H1 (cell line): ENCODE measurements at regions not wholly inside any gene's neighbourhood (a gene's known extent, or its start where the extent isn't known, plus 50 kb on each side); places are given as distances from the start of the nearest gene placed in this dataset.
A peak's percentile ranks its signal among the peaks of the same experiment; 100 is the strongest.

Experiments
- CTCF ChIA-PET: fragments of 300-600 bp; sonication (Branson Sonifier 250); formaldehyde crosslinking; loops from one replicate; lab custom pipeline; 2021; ENCODE audit not compliant: partially characterized antibody; lab: Charles Lee
- POLR2A ChIA-PET: fragments of 300-600 bp; sonication (Branson Sonifier 250); formaldehyde crosslinking; loops from one replicate; lab custom pipeline; 2021; ENCODE audit warnings: inconsistent platforms; ENCODE audit not compliant: partially characterized antibody; lab: Charles Lee
- DNase-seq, 2 experiments: peaks; one replicate each; pipeline versions ENCODE4 v3.0.0 to v3.0.0-alpha.2; 2010 to 2022; ENCODE audit warnings: low spot score in 2 of 2, low read depth in 1 of 2, mixed read lengths in 1 of 2
- FAIRE-seq: peaks from 2 replicates; lab custom pipeline; 2011; peaks lifted over from hg19 to GRCh38; lab: Jason Lieb, UNC
- H2AFZ ChIP-seq: 2 replicates; pipeline ENCODE4 v1.8.1; 2012; ENCODE audit warnings: low read length, inconsistent platforms
- H2AK5ac ChIP-seq: 2 replicates; pipeline ENCODE4 v1.6.1; 2013; ENCODE audit warnings: low read depth, low read length
- H2BK120ac ChIP-seq: replicated peaks from 2 replicates; pipeline ENCODE3; 2013; ENCODE audit warnings: low read depth, low read length, inconsistent platforms
- H2BK12ac ChIP-seq: 2 replicates; pipeline ENCODE4 v1.6.1; 2013; ENCODE audit warnings: low read depth, low read length
- H2BK15ac ChIP-seq: 2 replicates; pipeline ENCODE4 v1.6.1; 2013; ENCODE audit warnings: low read length
- H2BK20ac ChIP-seq: 2 replicates; pipeline ENCODE4 v1.6.1; 2013; ENCODE audit warnings: low read length
- H2BK5ac ChIP-seq: 2 replicates; pipeline ENCODE4 v1.6.1; 2013; ENCODE audit warnings: low read depth, low read length
- H3K14ac ChIP-seq: 2 replicates; pipeline ENCODE4 v1.6.1; 2013; ENCODE audit warnings: inconsistent platforms; ENCODE audit not compliant: insufficient read length
- H3K18ac ChIP-seq: 2 replicates; pipeline ENCODE4 v1.6.1; 2013; ENCODE audit warnings: low read length; ENCODE audit errors: extremely low read depth
- H3K23ac ChIP-seq: 2 replicates; pipeline ENCODE4 v1.6.1; 2013; ENCODE audit warnings: inconsistent platforms; ENCODE audit not compliant: insufficient read length
- H3K23me2 ChIP-seq: 2 replicates; pipeline ENCODE4 v1.6.1; 2013; ENCODE audit warnings: low read depth, low read length
- H3K27ac ChIP-seq: 2 replicates; pipeline ENCODE4 v1.6.1; 2011; ENCODE audit warnings: low read depth, low read length, inconsistent platforms
- H3K27me3 ChIP-seq, 4 experiments: replicated peaks in 1 of 4; 1 replicate in 1 of 4; 2 replicates in 3 of 4; pipeline versions ENCODE4 v1.6.1 to v1.8.1; 2011 to 2013; ENCODE audit warnings: low read length in 3 of 4, mild to moderate bottlenecking in 3 of 4, inconsistent platforms in 2 of 4, mixed read lengths in 2 of 4, moderate library complexity in 1 of 4; ENCODE audit not compliant: control insufficient read depth in 3 of 4, insufficient read depth in 3 of 4; ENCODE audit errors: extremely low read depth in 1 of 4
- H3K36me3 ChIP-seq, 4 experiments: 2 replicates each; pipeline versions ENCODE4 v1.6.1 to v1.8.1; 2011 to 2013; ENCODE audit warnings: mild to moderate bottlenecking in 4 of 4, low read length in 3 of 4, moderate library complexity in 2 of 4, control low read depth in 1 of 4, inconsistent platforms in 1 of 4; ENCODE audit not compliant: insufficient read depth in 4 of 4, control insufficient read depth in 2 of 4
- H3K4ac ChIP-seq: replicated peaks from 2 replicates; pipeline ENCODE3; 2013; ENCODE audit warnings: low read length, low read depth, mixed read lengths, inconsistent platforms; ENCODE audit not compliant: insufficient read length
- H3K4me1 ChIP-seq, 4 experiments: replicated peaks in 1 of 4; 1 replicate in 1 of 4; 2 replicates in 3 of 4; pipeline versions ENCODE4 v1.6.1 to v1.8.1; 2011 to 2013; ENCODE audit warnings: low read length in 3 of 4, inconsistent platforms in 2 of 4, mixed read lengths in 1 of 4; ENCODE audit not compliant: insufficient read depth in 4 of 4, control insufficient read depth in 3 of 4
- H3K4me2 ChIP-seq, 2 experiments: 2 replicates each; pipeline versions ENCODE4 v1.6.1 to v1.8.1; 2011 to 2013; ENCODE audit warnings: low read depth in 2 of 2, low read length in 2 of 2, control low read depth in 1 of 2, inconsistent platforms in 1 of 2, mild to moderate bottlenecking in 1 of 2; ENCODE audit not compliant: insufficient read depth in 1 of 2
- H3K4me3 ChIP-seq, 4 experiments: fragments of 200-600, 300-600 bp in 1 of 4; sonication (generic), shearing (Covaris generic), sonication (Bioruptor Twin) in 1 of 4; 2 replicates each; pipeline versions ENCODE4 v1.5.1 to v1.8.1; 2011 to 2016; ENCODE audit warnings: low read length in 4 of 4, low read depth in 3 of 4, control low read depth in 2 of 4, inconsistent platforms in 2 of 4, mild to moderate bottlenecking in 2 of 4, mixed read lengths in 1 of 4, moderate library complexity in 1 of 4; ENCODE audit not compliant: insufficient read depth in 2 of 4; ENCODE audit errors: extremely low read depth in 1 of 4
- H3K56ac ChIP-seq: replicated peaks from 2 replicates; pipeline ENCODE3; 2013; ENCODE audit warnings: low read depth, mild to moderate bottlenecking, mixed read lengths, low read length, inconsistent platforms; ENCODE audit not compliant: insufficient read length
- H3K79me1 ChIP-seq: 2 replicates; pipeline ENCODE4 v1.6.1; 2013; ENCODE audit warnings: low read depth, low read length, control low read depth
- H3K79me2 ChIP-seq, 2 experiments: 2 replicates each; pipeline versions ENCODE4 v1.6.1 to v1.8.1; 2012 to 2013; ENCODE audit warnings: low read length in 2 of 2, mild to moderate bottlenecking in 2 of 2, inconsistent platforms in 1 of 2; ENCODE audit not compliant: insufficient read depth in 2 of 2, control insufficient read depth in 1 of 2
- H3K9ac ChIP-seq, 4 experiments: replicated peaks in 1 of 4; 1 replicate in 1 of 4; 2 replicates in 3 of 4; pipeline versions ENCODE4 v1.6.1 to v1.8.1; 2011 to 2013; ENCODE audit warnings: low read depth in 3 of 4, low read length in 3 of 4, control low read depth in 2 of 4, mild to moderate bottlenecking in 2 of 4, moderate library complexity in 2 of 4, inconsistent platforms in 1 of 4; ENCODE audit errors: extremely low read depth in 1 of 4
- H3K9me3 ChIP-seq, 2 experiments: 2 replicates each; pipeline versions ENCODE4 v1.6.1 to v1.8.1; 2012 to 2013; ENCODE audit warnings: mild to moderate bottlenecking in 2 of 2, moderate library complexity in 2 of 2, control low read depth in 1 of 2, inconsistent platforms in 1 of 2, low read depth in 1 of 2, low read length in 1 of 2, mixed read lengths in 1 of 2; ENCODE audit not compliant: insufficient read depth in 2 of 2
- H4K20me1 ChIP-seq, 2 experiments: replicated peaks in 1 of 2; 2 replicates each; pipeline versions ENCODE3 to v1.8.1; 2011 to 2013; ENCODE audit warnings: inconsistent platforms in 2 of 2, low read length in 2 of 2, mild to moderate bottlenecking in 1 of 2; ENCODE audit not compliant: insufficient read depth in 2 of 2, control insufficient read depth in 1 of 2
- H4K5ac ChIP-seq: 2 replicates; pipeline ENCODE4 v1.6.1; 2013; ENCODE audit warnings: low read length, low read depth, mixed read lengths, inconsistent platforms; ENCODE audit not compliant: insufficient read length
- H4K8ac ChIP-seq: 2 replicates; pipeline ENCODE4 v1.8.0; 2013; ENCODE audit warnings: mild to moderate bottlenecking, moderate library complexity, low read length, inconsistent platforms; ENCODE audit not compliant: insufficient read depth; ENCODE audit errors: extremely low read depth
- H4K91ac ChIP-seq: replicated peaks from 2 replicates; pipeline ENCODE3; 2013; ENCODE audit warnings: low read length, mixed read lengths, inconsistent platforms; ENCODE audit not compliant: insufficient read length
- ATF2 ChIP-seq: IDR thresholded peaks from 2 replicates; pipeline ENCODE4 v1.6.1; 2012; ENCODE audit warnings: low read length, inconsistent platforms
- CBX8 ChIP-seq: fragments of 300-800, 300-1000 bp; sonication (generic); IDR thresholded peaks from 2 replicates; pipeline ENCODE4 v1.7.1; 2016; ENCODE audit warnings: low read depth, low read length, borderline replicate concordance
- EZH2 ChIP-seq: fragments of 200-600 bp; sonication (generic); IDR thresholded peaks from 2 replicates; pipeline ENCODE4 v1.7.1; 2012; ENCODE audit warnings: low read depth, mild to moderate bottlenecking, moderate library complexity, low read length, inconsistent platforms; ENCODE audit not compliant: severe bottlenecking
- KDM1A ChIP-seq: fragments of 200-600, 300-600 bp; sonication (generic); IDR thresholded peaks from 2 replicates; pipeline ENCODE4 v1.7.1; 2016; ENCODE audit warnings: mild to moderate bottlenecking, low read length, borderline replicate concordance
- WGBS, 2 experiments: shearing (Covaris generic) in 1 of 2; methylation state at CpG; one replicate each; pipeline versions ENCODE4 v1.1.6 to v1.1.7; 2013 to 2015; ENCODE audit warnings: low lambda C conversion rate in 2 of 2, mixed read lengths in 2 of 2, inconsistent platforms in 1 of 2, low coverage in 1 of 2, missing lambda C conversion rate in 1 of 2; ENCODE audit not compliant: insufficient replicate concordance in 2 of 2, insufficient coverage in 1 of 2, insufficient read length in 1 of 2; ENCODE audit errors: extremely low coverage in 1 of 2, missing lambda C conversion rate in 1 of 2; 5-methylcytosine and 5-hydroxymethylcytosine counted together

GRCh38 chr20:50304501-50304856 lies 113.8 kb downstream of the CEBPB start:
- FAIRE-seq (no peak), DNase-seq (no peak)
- Histone ChIP-seq H2BK20ac (no peak overlapping the region), H2BK5ac (no peak overlapping the region), H2AFZ (peak overlapping the region; percentile 50; the same call in 1 of the 2 replicates), H3K9me3 (no peaks in the 10 kb centered on the region), H3K27ac (no peak overlapping the region), H3K4me3 (no peak overlapping the region), H3K4me1 (peaks cover 0 to 9% (median 4%) of the 10 kb centered on the region in 4 experiments; a peak in 5 of 7 replicates), H3K79me1 (no peaks in the 10 kb centered on the region), H4K20me1 (no peaks in the 10 kb centered on the region), H3K36me3 (no peaks in the 10 kb centered on the region), H3K18ac (no peak overlapping the region; the same call in 1 of the 2 replicates), H3K23me2 (peaks cover 7% of the 10 kb centered on the region; the same call in 1 of the 2 replicates), H3K14ac (no peak overlapping the region), H4K5ac (no peak overlapping the region), H3K27me3 (no peaks in the 10 kb centered on the region), H3K4ac (no peak overlapping the region), H2AK5ac (no peak overlapping the region; the same call in 1 of the 2 replicates), H4K8ac (no peak overlapping the region), H4K91ac (no peak overlapping the region), H3K56ac (no peak overlapping the region), H3K9ac (no peak overlapping the region), H2BK15ac (peak overlapping the region; percentile 46; the same call in 1 of the 2 replicates), H2BK12ac (0 out of 2 replicates have a peak overlapping the region, but pooled peaks have one; percentile 9), H2BK120ac (no peak overlapping the region), H3K79me2 (no peaks in the 10 kb centered on the region), H3K23ac (no peak overlapping the region), H3K4me2 (no peak overlapping the region)
- 74% methylated on average over 10 of the region's 10 CpGs; no CpG with 5 or more reads in 1 of the 2 experiments for WGBS, 2 experiments
- ChIA-PET POLR2A (interaction anchor here (2.2 kb wide), 1 partner anchor 9 kb away, joined by 4 read pairs; no protein-coding TSS in a partner anchor), CTCF (interaction anchor here (0.8 to 3.8 kb wide), 8 partner anchors 9 to 167 kb away, joined by 3 to 20 read pairs (median 4); no protein-coding TSS in a partner anchor)
- TF ChIP-seq ATF2: no peak
- TF ChIP-seq CBX8: no peak
- TF ChIP-seq KDM1A: no peak
- no peak for TF ChIP-seq EZH2
